ENCODE measurements at regions not wholly inside any gene's neighbourhood (a gene's known extent, or its start where the extent isn't known, plus 50 kb on each side); places are given as distances from the start of the nearest gene placed in this dataset.
A peak's percentile ranks its signal among the peaks of the same experiment; 100 is the strongest.

- Histone ChIP-seq H3K4me3 (no peak overlapping the region), H3K27me3 (no peaks in the 10 kb centered on the region), H3K4me1 (no peaks in the 10 kb centered on the region), H3K27ac (no peak overlapping the region), H3K36me3 (no peaks in the 10 kb centered on the region), H3K9me3 (no peaks in the 10 kb centered on the region)
- ATAC-seq (ENCODE audit: low FRiP score in 2 of 2) = no peak
- TF ChIP-seq POLR2AphosphoS5 (IDR thresholded peaks at IDR 0.05) = no peak
- TF ChIP-seq, protein P1, sequence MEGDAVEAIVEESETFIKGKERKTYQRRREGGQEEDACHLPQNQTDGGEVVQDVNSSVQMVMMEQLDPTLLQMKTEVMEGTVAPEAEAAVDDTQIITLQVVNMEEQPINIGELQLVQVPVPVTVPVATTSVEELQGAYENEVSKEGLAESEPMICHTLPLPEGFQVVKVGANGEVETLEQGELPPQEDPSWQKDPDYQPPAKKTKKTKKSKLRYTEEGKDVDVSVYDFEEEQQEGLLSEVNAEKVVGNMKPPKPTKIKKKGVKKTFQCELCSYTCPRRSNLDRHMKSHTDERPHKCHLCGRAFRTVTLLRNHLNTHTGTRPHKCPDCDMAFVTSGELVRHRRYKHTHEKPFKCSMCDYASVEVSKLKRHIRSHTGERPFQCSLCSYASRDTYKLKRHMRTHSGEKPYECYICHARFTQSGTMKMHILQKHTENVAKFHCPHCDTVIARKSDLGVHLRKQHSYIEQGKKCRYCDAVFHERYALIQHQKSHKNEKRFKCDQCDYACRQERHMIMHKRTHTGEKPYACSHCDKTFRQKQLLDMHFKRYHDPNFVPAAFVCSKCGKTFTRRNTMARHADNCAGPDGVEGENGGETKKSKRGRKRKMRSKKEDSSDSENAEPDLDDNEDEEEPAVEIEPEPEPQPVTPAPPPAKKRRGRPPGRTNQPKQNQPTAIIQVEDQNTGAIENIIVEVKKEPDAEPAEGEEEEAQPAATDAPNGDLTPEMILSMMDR (IDR thresholded peaks at IDR 0.05) = no peak
- no peak for TF ChIP-seq EP300 (IDR thresholded peaks at IDR 0.05)
- TF ChIP-seq POLR2A (IDR thresholded peaks at IDR 0.05) = no peak
- WGBS, 2 donors = 70 to 81% methylated on average over 4 of the region's 4 CpGs
- no peak for DNase-seq
Observed at GRCh38 chr19:32289566-32290210, 55.7 kb upstream of the ZNF507 start.

GRCh38 chr19:32291876-32292275 is 53.5 kb upstream of the ZNF507 start:
- WGBS, 2 donors = 79 to 92% methylated on average over 5 to 6 of the region's 6 CpGs
- no peaks in the 10 kb centered on the region for H3K4me1 ChIP-seq
- no peak for ATAC-seq (ENCODE audit: low FRiP score in 2 of 2)

GRCh38 chr19:32294871-32295438 is 50.5 kb upstream of the ZNF507 start:
- Histone ChIP-seq H3K9me3 (no peaks in the 10 kb centered on the region), H3K36me3 (no peaks in the 10 kb centered on the region), H3K4me3 (no peak overlapping the region), H3K4me1 (no peaks in the 10 kb centered on the region), H3K27ac (no peak overlapping the region), H3K27me3 (no peaks in the 10 kb centered on the region)
- TF ChIP-seq, protein P1 (IDR thresholded peaks at IDR 0.05) = no peak
- TF ChIP-seq EP300 (IDR thresholded peaks at IDR 0.05) (no peak), POLR2AphosphoS5 (IDR thresholded peaks at IDR 0.05) (no peak), POLR2A (IDR thresholded peaks at IDR 0.05) (no peak)
- 77 to 79% methylated on average over 6 of the region's 6 CpGs for WGBS, 2 donors
- peak in 1 of 2 donors; percentile 24 for DNase-seq
- ATAC-seq (ENCODE audit: low FRiP score in 2 of 2) = peak in 1 of 2 donors; percentile 64

More at GRCh38 chr19:32291876-32292275, 53.5 kb upstream of the ZNF507 start:
- no peak overlapping the region for H3K4me3 ChIP-seq
- H3K27me3 ChIP-seq = no peaks in the 10 kb centered on the region
- TF ChIP-seq, protein P1 (IDR thresholded peaks at IDR 0.05) = no peak
- TF ChIP-seq EP300 (IDR thresholded peaks at IDR 0.05) (no peak), POLR2AphosphoS5 (IDR thresholded peaks at IDR 0.05) (no peak), POLR2A (IDR thresholded peaks at IDR 0.05) (no peak)
- no peaks in the 10 kb centered on the region for H3K9me3 ChIP-seq
- H3K36me3 ChIP-seq = no peaks in the 10 kb centered on the region
- no peak for DNase-seq
- no peak overlapping the region for H3K27ac ChIP-seq

Small RNA genes in the stretch of these regions (small RNA-seq; reads per million reads assigned to genes)
- gene AC011456.1 (0 reads per million in 4 donors), gene RNA5SP471 (0 reads per million in 4 donors), gene RNA5SP472 (0 to 0.33 (median 0.14) reads per million in 4 donors), gene RNU6-967P (0 reads per million in 4 donors)

Measured in upper lobe of left lung (tissue), 6 donors.